ELF-1 (cell line): ENCODE measurements at regions not wholly inside any gene's neighbourhood (a gene's known extent, or its start where the extent isn't known, plus 50 kb on each side); places are given as distances from the start of the nearest gene placed in this dataset.

ENCODE experiments used
- DNase-seq: peaks from one replicate; pipeline ENCODE4 v3.0.0-alpha.2; 2016; ENCODE audit warnings: low read depth, low spot score

- DNase-seq: no peak
These were observed 324.4 kb upstream of the ZNF32 start for GRCh38 chr10:43972976-43973647.

GRCh38 chr10:43971981-43972380 lies 323.3 kb upstream of the ZNF32 start:
- no peak for DNase-seq

GRCh38 chr10:43971306-43971705 lies 322.6 kb upstream of the ZNF32 start:
- no peak for DNase-seq

- no peak for DNase-seq
These were observed 322.0 kb upstream of the ZNF32 start for GRCh38 chr10:43970717-43971116.

GRCh38 chr10:43970018-43970698 lies 321.5 kb upstream of the ZNF32 start:
- no peak for DNase-seq

- DNase-seq: no peak
These were observed 320.8 kb upstream of the ZNF32 start for GRCh38 chr10:43969506-43969905.

GRCh38 chr10:43968961-43969360 lies 320.3 kb upstream of the ZNF32 start:
- no peak for DNase-seq

GRCh38 chr10:43968076-43968475 lies 319.4 kb upstream of the ZNF32 start:
- no peak for DNase-seq

GRCh38 chr10:43966571-43966965 lies 317.9 kb upstream of the ZNF32 start:
- no peak for DNase-seq

- DNase-seq: no peak
These were observed 317.4 kb upstream of the ZNF32 start for GRCh38 chr10:43965918-43966570.

GRCh38 chr10:43965033-43965917 lies 316.6 kb upstream of the ZNF32 start:
- no peak for DNase-seq

- no peak for DNase-seq
These were observed 315.8 kb upstream of the ZNF32 start for GRCh38 chr10:43964486-43964885.

GRCh38 chr10:43963793-43964425 lies 315.2 kb upstream of the ZNF32 start:
- DNase-seq: no peak

- no peak for DNase-seq
These were observed 314.7 kb upstream of the ZNF32 start for GRCh38 chr10:43963379-43963778.

GRCh38 chr10:43962346-43963191 lies 313.9 kb upstream of the ZNF32 start:
- no peak for DNase-seq

GRCh38 chr10:43961523-43962345 lies 313.1 kb upstream of the ZNF32 start:
- no peak for DNase-seq

GRCh38 chr10:43960981-43961380 lies 312.3 kb upstream of the ZNF32 start:
- DNase-seq: no peak

- DNase-seq: no peak
These were observed 311.8 kb upstream of the ZNF32 start for GRCh38 chr10:43960477-43960876.

- no peak for DNase-seq
These were observed 311.4 kb upstream of the ZNF32 start for GRCh38 chr10:43960135-43960415.
